Thymus (tissue), 11 donors: ENCODE measurements at regions not wholly inside any gene's neighbourhood (a gene's known extent, or its start where the extent isn't known, plus 50 kb on each side); places are given as distances from the start of the nearest gene placed in this dataset.

Source experiments
- DNase-seq, 9 donors: peaks; one replicate each; pipeline ENCODE4 v3.0.0-alpha.2; 2013; ENCODE audit warnings: low spot score in 9 of 9, low read depth in 6 of 9, missing footprints in 1 of 9
- H3K27ac ChIP-seq, 2 donors: one replicate each; pipeline ENCODE4 v1.5.1; 2013; ENCODE audit warnings: control low read depth in 1 of 2, low read depth in 1 of 2, low read length in 1 of 2, mild to moderate bottlenecking in 1 of 2, moderate library complexity in 1 of 2
- H3K27me3 ChIP-seq, 2 donors: one replicate each; pipeline ENCODE4 v1.5.1; 2013; ENCODE audit warnings: low read length in 1 of 2; ENCODE audit not compliant: control insufficient read depth in 2 of 2, insufficient read depth in 1 of 2
- H3K36me3 ChIP-seq, 2 donors: one replicate each; pipeline ENCODE4 v1.5.1; 2013; ENCODE audit warnings: low read length in 1 of 2, mild to moderate bottlenecking in 1 of 2, moderate library complexity in 1 of 2; ENCODE audit not compliant: control insufficient read depth in 2 of 2, insufficient read depth in 2 of 2
- H3K4me1 ChIP-seq, 2 donors: one replicate each; pipeline ENCODE4 v1.5.1; 2013; ENCODE audit warnings: low read length in 2 of 2; ENCODE audit not compliant: control insufficient read depth in 2 of 2, insufficient read depth in 2 of 2
- H3K4me3 ChIP-seq, 2 donors: one replicate each; pipeline ENCODE4 v1.5.1; 2013; ENCODE audit warnings: low read length in 2 of 2, control low read depth in 1 of 2, mild to moderate bottlenecking in 1 of 2
- H3K9me3 ChIP-seq, 2 donors: one replicate each; pipeline ENCODE4 v1.5.1; 2013; ENCODE audit warnings: low read length in 1 of 2, mild to moderate bottlenecking in 1 of 2; ENCODE audit not compliant: control insufficient read depth in 2 of 2, insufficient read depth in 1 of 2
- WGBS: extraction: QIAGEN DNeasy Blood & Tissue Kit; methylation state at CpG from one replicate; pipeline ENCODE4 v1.1.7; 2013; 5-methylcytosine and 5-hydroxymethylcytosine counted together
- donor health status: healthy.

- Histone ChIP-seq H3K27ac (no peak overlapping the region), H3K4me3 (no peak overlapping the region), H3K4me1 (no peaks in the 10 kb centered on the region), H3K27me3 (no peaks in the 10 kb centered on the region), H3K9me3 (peaks cover 0 to 4% of the 10 kb centered on the region in 2 donors), H3K36me3 (no peaks in the 10 kb centered on the region)
- no peak for DNase-seq
- WGBS, result 94% methylated on average over 2 of the region's 2 CpGs
Observed at GRCh38 chr13:93140912-93141311, 85.7 kb upstream of the GPC6 start.

GRCh38 chr13:93144031-93144430 is 82.6 kb upstream of the GPC6 start:
- Histone ChIP-seq H3K36me3 (no peaks in the 10 kb centered on the region), H3K27ac (no peak overlapping the region), H3K27me3 (no peaks in the 10 kb centered on the region), H3K4me3 (no peak overlapping the region), H3K4me1 (no peaks in the 10 kb centered on the region), H3K9me3 (peaks cover 0 to 4% of the 10 kb centered on the region in 2 donors)
- DNase-seq, result no peak
- WGBS, result 89% methylated on average over 4 of the region's 4 CpGs

- H3K4me1 ChIP-seq, result no peaks in the 10 kb centered on the region
- WGBS, result 87% methylated on average over 2 of the region's 2 CpGs
Observed at GRCh38 chr13:93145199-93145598, 81.4 kb upstream of the GPC6 start.

GRCh38 chr13:93146584-93147297 is 79.9 kb upstream of the GPC6 start:
- Histone ChIP-seq H3K4me1 (no peaks in the 10 kb centered on the region), H3K36me3 (no peaks in the 10 kb centered on the region), H3K4me3 (no peak overlapping the region), H3K27me3 (no peaks in the 10 kb centered on the region), H3K27ac (no peak overlapping the region), H3K9me3 (no peaks in the 10 kb centered on the region)
- no peak for DNase-seq
- WGBS, result 83% methylated on average over 4 of the region's 4 CpGs

More at GRCh38 chr13:93145199-93145598, 81.4 kb upstream of the GPC6 start:
- Histone ChIP-seq H3K36me3 (no peaks in the 10 kb centered on the region), H3K27ac (no peak overlapping the region), H3K9me3 (peaks cover 0 to 3% of the 10 kb centered on the region in 2 donors), H3K27me3 (no peaks in the 10 kb centered on the region), H3K4me3 (no peak overlapping the region)
- no peak for DNase-seq

- DNase-seq, result no peak
- H3K4me3 ChIP-seq, result no peak overlapping the region
- WGBS, result 89% methylated on average over 1 of the region's 1 CpG
- no peaks in the 10 kb centered on the region for H3K4me1 ChIP-seq
- no peak overlapping the region for H3K27ac ChIP-seq
- H3K27me3 ChIP-seq, result no peaks in the 10 kb centered on the region
- H3K9me3 ChIP-seq, result no peaks in the 10 kb centered on the region
- no peaks in the 10 kb centered on the region for H3K36me3 ChIP-seq
Observed at GRCh38 chr13:93147298-93147645, 79.3 kb upstream of the GPC6 start.

GRCh38 chr13:93147946-93148345 is 78.7 kb upstream of the GPC6 start:
- Histone ChIP-seq H3K4me3 (no peak overlapping the region), H3K9me3 (no peaks in the 10 kb centered on the region), H3K27ac (no peak overlapping the region), H3K36me3 (no peaks in the 10 kb centered on the region), H3K27me3 (no peaks in the 10 kb centered on the region), H3K4me1 (no peaks in the 10 kb centered on the region)
- DNase-seq, result no peak
- WGBS, result 97% methylated on average over 5 of the region's 5 CpGs

GRCh38 chr13:93151277-93151676 is 75.3 kb upstream of the GPC6 start:
- Histone ChIP-seq H3K4me1 (no peaks in the 10 kb centered on the region), H3K36me3 (no peaks in the 10 kb centered on the region), H3K4me3 (no peak overlapping the region), H3K9me3 (no peaks in the 10 kb centered on the region), H3K27ac (no peak overlapping the region), H3K27me3 (no peaks in the 10 kb centered on the region)
- DNase-seq, result no peak

- Histone ChIP-seq H3K36me3 (no peaks in the 10 kb centered on the region), H3K27me3 (no peaks in the 10 kb centered on the region), H3K4me1 (no peaks in the 10 kb centered on the region), H3K27ac (no peak overlapping the region), H3K9me3 (no peaks in the 10 kb centered on the region), H3K4me3 (no peak overlapping the region)
- no peak for DNase-seq
Observed at GRCh38 chr13:93158565-93158964, 68.0 kb upstream of the GPC6 start.

GRCh38 chr13:93169980-93170379 is 56.6 kb upstream of the GPC6 start:
- Histone ChIP-seq H3K27me3 (no peaks in the 10 kb centered on the region), H3K36me3 (no peaks in the 10 kb centered on the region), H3K4me3 (no peak overlapping the region), H3K4me1 (no peaks in the 10 kb centered on the region), H3K9me3 (no peaks in the 10 kb centered on the region), H3K27ac (no peak overlapping the region)
- no peak for DNase-seq

GRCh38 chr13:93172109-93172508 is 54.5 kb upstream of the GPC6 start:
- no peak for DNase-seq
- Histone ChIP-seq H3K27ac (no peak overlapping the region), H3K4me3 (no peak overlapping the region), H3K27me3 (no peaks in the 10 kb centered on the region), H3K4me1 (no peaks in the 10 kb centered on the region), H3K9me3 (no peaks in the 10 kb centered on the region), H3K36me3 (no peaks in the 10 kb centered on the region)
- 95% methylated on average over 1 of the region's 1 CpG for WGBS
